SH-SY5Y (cell line): ENCODE measurements at regions not wholly inside any gene's neighbourhood (a gene's known extent, or its start where the extent isn't known, plus 50 kb on each side); places are given as distances from the start of the nearest gene placed in this dataset.

Source experiments
- GATA2 ChIP-seq: IDR thresholded peaks from 2 replicates; pipeline ENCODE4 v1.6.1; 2011; ENCODE audit warnings: mild to moderate bottlenecking, low read depth, low read length
- GATA3 ChIP-seq: IDR thresholded peaks from 2 replicates; pipeline ENCODE4 v1.6.1; 2011; ENCODE audit warnings: low read depth, mild to moderate bottlenecking, low read length, moderate library complexity

GRCh38 chr14:27040552-27040951 lies 442.7 kb upstream of the NOVA1 start:
- TF ChIP-seq GATA2 (no peak), GATA3 (no peak)
